ENCODE measurements at regions not wholly inside any gene's neighbourhood (a gene's known extent, or its start where the extent isn't known, plus 50 kb on each side); places are given as distances from the start of the nearest gene placed in this dataset.

- TF ChIP-seq CTCF (IDR thresholded peaks at IDR 0.05; ENCODE audit: borderline replicate concordance, insufficient read depth, low read depth, low read length), result no peak
- no peak overlapping the region for H3K4me3 ChIP-seq (ENCODE audit: low read depth, low read length)
Observed at GRCh38 chr1:193542690-193543089, 356.3 kb upstream of the B3GALT2 start.

GRCh38 chr1:193540511-193540910 lies 354.1 kb upstream of the B3GALT2 start:
- H3K4me3 ChIP-seq (ENCODE audit: low read depth, low read length), result no peak overlapping the region
- no peak for TF ChIP-seq CTCF (IDR thresholded peaks at IDR 0.05; ENCODE audit: borderline replicate concordance, insufficient read depth, low read depth, low read length)

GRCh38 chr1:193539731-193540459 lies 353.5 kb upstream of the B3GALT2 start:
- no peak overlapping the region for H3K4me3 ChIP-seq (ENCODE audit: low read depth, low read length)
- no peak for TF ChIP-seq CTCF (IDR thresholded peaks at IDR 0.05; ENCODE audit: borderline replicate concordance, insufficient read depth, low read depth, low read length)

GRCh38 chr1:193538680-193539079 lies 352.3 kb upstream of the B3GALT2 start:
- no peak for TF ChIP-seq CTCF (IDR thresholded peaks at IDR 0.05; ENCODE audit: borderline replicate concordance, insufficient read depth, low read depth, low read length)
- H3K4me3 ChIP-seq (ENCODE audit: low read depth, low read length), result no peak overlapping the region

GRCh38 chr1:193538003-193538354 lies 351.6 kb upstream of the B3GALT2 start:
- TF ChIP-seq CTCF (IDR thresholded peaks at IDR 0.05; ENCODE audit: borderline replicate concordance, insufficient read depth, low read depth, low read length), result no peak
- no peak overlapping the region for H3K4me3 ChIP-seq (ENCODE audit: low read depth, low read length)

- no peak overlapping the region for H3K4me3 ChIP-seq (ENCODE audit: low read depth, low read length)
- no peak for TF ChIP-seq CTCF (IDR thresholded peaks at IDR 0.05; ENCODE audit: borderline replicate concordance, insufficient read depth, low read depth, low read length)
Observed at GRCh38 chr1:193537266-193538002, 351.0 kb upstream of the B3GALT2 start.

- H3K4me3 ChIP-seq (ENCODE audit: low read depth, low read length), result no peak overlapping the region
- TF ChIP-seq CTCF (IDR thresholded peaks at IDR 0.05; ENCODE audit: borderline replicate concordance, insufficient read depth, low read depth, low read length), result no peak
Observed at GRCh38 chr1:193533853-193534252, 347.4 kb upstream of the B3GALT2 start.

Measured in GM12875 (cell line).